ENCODE measurements at regions not wholly inside any gene's neighbourhood (a gene's known extent, or its start where the extent isn't known, plus 50 kb on each side); places are given as distances from the start of the nearest gene placed in this dataset.
"Not testable (repeated sequence)": the region's sequence is repeated elsewhere in the genome, so short reads cannot be mapped to it uniquely, and the experiment has no call there.

GRCh38 chr7:1344981-1345701, 112.5 kb downstream of the UNCX start:
- no peak for DNase-seq

DNA sequence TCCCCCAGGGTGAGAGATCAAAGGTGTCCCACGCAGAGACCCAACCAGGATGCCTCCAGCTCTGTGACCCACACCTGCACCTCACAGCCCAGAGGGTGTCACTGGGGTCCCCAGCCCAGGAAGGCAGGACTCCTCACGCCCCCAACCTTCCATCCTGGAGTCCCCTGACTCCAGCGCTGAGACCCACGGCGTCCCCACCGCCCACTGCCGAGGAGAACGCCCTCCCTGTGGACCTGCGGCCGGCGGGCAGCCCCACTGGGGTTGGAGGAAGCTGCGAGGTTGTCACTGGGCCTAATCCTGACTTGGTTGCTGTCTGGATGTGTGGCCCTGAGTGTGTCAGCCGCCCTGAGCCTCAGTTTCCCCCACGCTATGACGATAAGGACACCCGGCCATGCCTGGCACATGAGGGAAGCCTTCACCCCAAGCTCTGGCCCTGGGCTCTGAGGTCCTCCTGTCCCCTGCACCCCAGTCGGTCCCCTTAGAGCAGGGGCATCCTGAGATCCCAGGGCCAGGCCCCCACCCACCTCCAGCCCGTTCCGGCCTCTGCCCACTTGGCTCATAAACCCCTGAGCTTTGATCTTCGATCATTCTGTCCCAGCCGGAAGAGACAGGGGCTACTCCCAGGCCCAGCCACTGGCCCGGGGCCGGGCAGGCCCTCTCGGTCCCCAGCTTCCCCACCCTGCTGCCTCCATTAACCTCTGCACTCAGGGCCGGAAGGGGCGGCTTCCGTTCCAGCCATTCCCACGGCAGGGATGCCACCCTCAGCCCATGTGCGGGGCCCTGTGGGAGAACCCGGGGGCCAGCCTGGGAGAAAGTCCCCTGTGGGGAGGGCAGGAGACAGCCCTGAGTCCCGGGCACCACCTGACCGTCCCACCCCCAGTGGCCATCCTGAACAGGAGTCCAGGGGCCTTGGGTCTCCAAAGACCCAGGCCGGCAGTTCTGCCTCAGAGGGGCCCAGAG, 113.2 kb downstream of the MICALL2 start:
- DNase-seq = no peak

DNA sequence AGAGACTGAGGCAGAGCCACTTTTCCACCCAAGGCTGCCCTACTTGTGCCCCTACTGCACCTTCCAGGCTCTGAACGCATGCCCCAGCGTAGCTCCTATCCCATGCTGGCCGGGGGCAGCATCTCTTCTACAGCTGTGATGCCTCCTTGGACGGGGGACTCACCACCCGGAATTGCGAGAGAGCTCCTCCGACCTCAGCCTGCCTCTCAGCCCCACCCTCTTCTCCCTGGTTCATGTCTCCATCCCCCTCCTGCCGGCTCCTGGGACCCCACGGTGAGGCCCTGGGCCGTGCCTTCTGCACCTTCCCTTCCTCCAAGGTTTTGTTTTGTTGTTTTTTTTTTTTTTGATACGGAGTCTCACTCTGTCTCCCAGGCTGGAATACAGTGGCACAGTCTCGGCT, 112.4 kb downstream of the MICALL2 start:
- DNase-seq = no peak

GRCh38 chr7:1348096-1348822, 111.0 kb downstream of the MICALL2 start:
- no peak for DNase-seq

GRCh38 chr7:1348823-1349335, 110.4 kb downstream of the MICALL2 start:
- DNase-seq = no peak

DNA sequence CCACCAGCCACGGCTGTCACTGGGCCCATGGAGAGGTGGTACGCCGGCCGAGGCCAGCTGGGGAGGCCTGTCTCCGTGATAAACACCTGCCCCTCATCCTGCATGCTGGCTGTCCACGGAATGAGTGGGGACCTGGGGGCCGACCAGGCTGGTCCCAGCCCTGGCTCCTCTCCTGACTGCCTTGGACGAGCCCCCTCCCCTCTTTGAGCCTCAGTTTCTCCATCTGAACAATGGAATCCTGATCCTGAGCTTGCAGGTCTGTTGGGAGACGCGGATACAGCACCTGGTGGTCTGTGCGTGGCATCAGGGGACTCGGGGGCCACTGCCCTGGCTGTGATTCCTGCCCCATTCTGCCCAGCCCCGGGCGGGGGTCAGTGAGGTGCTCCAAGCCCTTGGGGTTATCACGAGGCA, 109.9 kb downstream of the MICALL2 start:
- no peak for DNase-seq

DNA sequence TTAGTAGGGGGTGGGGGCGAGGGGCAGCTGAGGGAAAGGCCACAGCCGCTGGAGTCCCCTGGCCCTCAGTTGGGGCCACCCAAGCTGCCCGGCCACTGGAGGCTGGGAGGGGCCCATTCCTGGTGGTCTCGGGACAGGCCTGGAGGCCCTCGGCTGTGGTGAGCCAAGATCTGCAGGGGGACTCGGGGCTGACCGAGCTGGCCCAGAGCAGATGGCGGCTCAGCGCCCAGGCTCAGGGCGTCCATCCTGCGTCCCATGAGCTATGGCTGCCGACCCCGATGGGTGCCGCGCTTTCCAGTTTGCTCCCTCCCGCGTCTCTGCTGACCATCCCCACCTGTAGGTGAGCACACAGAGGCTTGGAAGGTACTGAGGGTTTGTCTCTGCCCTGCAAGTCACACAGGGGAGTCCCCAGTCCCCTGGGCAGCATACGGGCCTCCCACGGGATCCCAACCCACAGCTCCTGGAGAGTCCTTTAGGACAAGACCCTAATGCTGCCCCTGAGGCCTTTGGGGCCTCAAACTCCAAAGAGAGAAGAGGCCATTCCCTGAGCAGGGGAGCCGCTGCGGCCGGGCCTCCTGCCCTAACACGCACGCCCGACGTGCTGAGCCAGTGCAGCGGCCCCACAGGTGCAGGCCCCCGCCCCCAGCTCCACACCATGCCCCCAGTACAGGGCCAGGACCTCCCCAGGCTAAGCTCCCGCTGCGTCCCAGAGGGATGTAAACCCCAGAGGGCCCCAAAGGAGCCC, 107.2 kb downstream of the MICALL2 start:
- no peak for DNase-seq

GRCh38 chr7:1352656-1353271, 106.5 kb downstream of the MICALL2 start:
- DNase-seq = no peak

GRCh38 chr7:1354661-1355567, 104.4 kb downstream of the MICALL2 start:
- DNase-seq = no peak

GRCh38 chr7:1355568-1356340, 103.5 kb downstream of the MICALL2 start:
- no peak for DNase-seq

- DNase-seq = not testable (repeated sequence)
These were observed 102.4 kb downstream of the MICALL2 start for GRCh38 chr7:1356853-1357252.

GRCh38 chr7:1357260-1357600, 102.0 kb downstream of the MICALL2 start:
- not testable (repeated sequence) for DNase-seq

DNA sequence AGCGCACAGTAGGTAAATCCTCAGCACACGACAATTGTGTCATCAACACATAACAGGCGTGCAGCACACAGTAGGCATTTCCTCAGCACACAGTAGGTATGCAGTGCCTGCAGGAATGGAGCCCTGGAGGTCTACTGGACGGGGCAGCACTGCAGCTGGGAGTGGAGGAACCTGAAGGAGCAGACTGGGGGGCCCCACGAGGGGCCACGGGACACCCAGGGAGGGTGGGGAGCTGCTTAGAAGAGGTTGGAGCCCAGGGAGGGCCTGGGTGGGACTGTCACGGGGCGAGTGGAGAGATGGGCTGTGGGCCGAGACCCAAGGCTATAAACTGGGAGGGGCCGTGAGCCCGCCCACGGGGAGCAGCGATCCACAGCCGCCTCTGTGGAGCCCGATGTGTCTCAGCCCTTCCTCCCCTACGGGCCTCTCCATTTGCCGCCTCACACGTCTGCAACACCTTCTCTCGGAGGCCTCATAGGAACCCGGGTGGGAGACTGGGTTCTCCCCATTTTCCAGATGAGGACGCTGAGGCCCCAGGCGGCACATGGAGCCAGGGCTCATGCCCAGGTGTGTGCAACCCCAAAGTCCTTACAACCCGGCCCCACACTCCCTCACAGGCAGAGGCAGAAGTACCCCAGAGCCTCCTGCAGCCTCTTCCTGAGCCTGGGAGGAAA, 101.5 kb downstream of the MICALL2 start:
- DNase-seq = no peak

- DNase-seq = no peak
These were observed 100.8 kb downstream of the MICALL2 start for GRCh38 chr7:1358376-1359050.

GRCh38 chr7:1359051-1359400, 100.2 kb downstream of the MICALL2 start:
- no peak for DNase-seq

DNA sequence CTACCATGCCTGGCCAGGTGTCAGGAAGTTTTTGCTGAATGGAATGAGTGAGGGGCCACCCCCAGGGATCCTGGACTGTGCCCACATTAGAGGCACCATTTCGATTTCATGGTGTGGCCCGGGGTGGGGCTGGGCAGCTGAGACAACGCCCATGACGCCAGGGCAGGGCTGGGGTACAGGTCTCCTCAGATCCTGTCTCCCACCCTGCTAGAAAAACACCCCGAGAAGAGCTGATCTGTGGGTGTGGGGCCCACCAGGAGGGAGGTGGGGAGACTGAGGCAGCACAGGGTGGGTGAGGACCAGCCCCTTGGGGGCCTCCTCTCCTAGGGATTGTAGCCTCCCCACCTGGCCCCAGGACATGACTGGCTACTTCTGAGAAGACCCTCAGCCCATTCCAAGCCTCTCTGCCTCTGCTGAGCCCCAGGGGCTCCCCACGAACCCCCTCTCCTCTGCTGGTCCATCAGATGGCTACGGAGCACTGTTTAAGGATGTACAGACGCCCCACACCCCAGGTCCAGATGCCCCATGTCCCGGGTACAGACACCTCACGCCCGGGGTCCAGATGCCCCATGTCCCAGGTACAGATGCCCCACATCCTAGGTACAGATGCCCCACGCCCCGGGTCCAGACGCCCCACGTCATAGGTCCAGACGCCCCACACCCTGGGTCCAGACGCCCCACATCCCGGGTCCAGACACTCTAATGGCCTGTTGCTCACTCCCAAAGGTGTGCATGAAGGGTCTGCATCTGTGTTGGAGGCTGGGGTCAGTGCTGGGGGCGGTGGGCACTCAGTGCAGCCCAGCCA, 99.4 kb downstream of the MICALL2 start:
- DNase-seq = no peak

GRCh38 chr7:1360521-1360971, 98.7 kb downstream of the MICALL2 start:
- no peak for DNase-seq

Data from fibroblast of upper back skin (primary cell).